GM23338 (cell line): ENCODE measurements at regions not wholly inside any gene's neighbourhood (a gene's known extent, or its start where the extent isn't known, plus 50 kb on each side); places are given as distances from the start of the nearest gene placed in this dataset.

Source experiments
- ATAC-seq: fragments of 200-7000 bp; cut with Tn5 transposase; 3 replicates; pipeline ENCODE4 v1.9.1; 2020
- DNase-seq: peaks from one replicate; pipeline ENCODE4 v3.0.0-alpha.2; 2015; ENCODE audit warnings: low spot score
- H2AFZ ChIP-seq: fragments of 200-600 bp; sonication (generic); 2 replicates; pipeline ENCODE4 v1.8.0; 2016; ENCODE audit warnings: antibody characterized with exemption, mild to moderate bottlenecking, moderate library complexity
- H3F3A ChIP-seq: fragments of 200-600 bp; sonication (generic); replicated peaks from 2 replicates; pipeline ENCODE4 v1.8.0; 2017; ENCODE audit warnings: antibody characterized with exemption, mixed run types, low read depth
- H3K27ac ChIP-seq: fragments of 200-600 bp; sonication (generic); 2 replicates; pipeline ENCODE4 v1.6.1; 2016; ENCODE audit warnings: low read depth
- H3K27me3 ChIP-seq: fragments of 200-600 bp; sonication (generic); 2 replicates; pipeline ENCODE4 v1.8.0; 2016; ENCODE audit warnings: mild to moderate bottlenecking, mixed run types, moderate library complexity; ENCODE audit not compliant: insufficient read depth
- H3K36me3 ChIP-seq: fragments of 200-600 bp; sonication (generic); 2 replicates; pipeline ENCODE4 v1.8.0; 2016; ENCODE audit warnings: mild to moderate bottlenecking; ENCODE audit not compliant: insufficient read depth
- H3K4me1 ChIP-seq: fragments of 200-600 bp; sonication (generic); 2 replicates; pipeline ENCODE4 v1.8.0; 2016; ENCODE audit warnings: mild to moderate bottlenecking, moderate library complexity; ENCODE audit not compliant: insufficient read depth
- H3K4me2 ChIP-seq: fragments of 200-600 bp; sonication (generic); 2 replicates; pipeline ENCODE4 v1.7.1; 2017; ENCODE audit warnings: mixed run types
- H3K4me3 ChIP-seq: fragments of 200-600 bp; sonication (generic); 2 replicates; pipeline ENCODE4 v1.6.1; 2016; ENCODE audit warnings: mixed run types
- H3K79me2 ChIP-seq: fragments of 200-600 bp; sonication (generic); replicated peaks from 2 replicates; pipeline ENCODE4 v1.8.0; 2017; ENCODE audit warnings: mild to moderate bottlenecking; ENCODE audit not compliant: insufficient read depth
- H3K9me2 ChIP-seq: fragments of 200-600 bp; sonication (generic); 2 replicates; pipeline ENCODE4 v1.8.0; 2017; ENCODE audit not compliant: insufficient read depth
- H4K20me1 ChIP-seq: fragments of 200-600 bp; sonication (generic); replicated peaks from 2 replicates; pipeline ENCODE4 v1.8.0; 2017; ENCODE audit warnings: mild to moderate bottlenecking; ENCODE audit not compliant: insufficient read depth
- H3K27ac Mint-ChIP-seq: 2 replicates; pipeline ENCODE4 v1.8.0; 2020; ENCODE audit warnings: inconsistent platforms, mild to moderate bottlenecking, moderate library complexity, mixed read lengths
- H3K27me3 Mint-ChIP-seq: 3 replicates; pipeline ENCODE4 v1.8.0; 2022; ENCODE audit warnings: low read depth, mild to moderate bottlenecking, moderate library complexity, mixed read lengths, inconsistent platforms; ENCODE audit not compliant: insufficient read depth, poor library complexity
- H3K36me3 Mint-ChIP-seq: 3 replicates; pipeline ENCODE4 v1.8.0; 2021; ENCODE audit warnings: low read depth, mild to moderate bottlenecking, inconsistent platforms, moderate library complexity, mixed read lengths
- H3K4me1 Mint-ChIP-seq: 3 replicates; pipeline ENCODE4 v1.8.0; 2020; ENCODE audit warnings: mild to moderate bottlenecking, inconsistent platforms, mixed read lengths
- H3K4me3 Mint-ChIP-seq: 3 replicates; pipeline ENCODE4 v1.8.0; 2021; ENCODE audit warnings: moderate library complexity, mild to moderate bottlenecking, inconsistent platforms, mixed read lengths
- H3K9me3 Mint-ChIP-seq: 3 replicates; pipeline ENCODE4 v1.8.0; 2020; ENCODE audit warnings: moderate library complexity, mild to moderate bottlenecking, inconsistent platforms, mixed read lengths
- CREB1 ChIP-seq: fragments of 250-450 bp; sonication (Bioruptor Pico); IDR thresholded peaks from 2 replicates; pipeline ENCODE4 v1.5.0; 2020; ENCODE audit warnings: low read depth, mild to moderate bottlenecking, moderate library complexity
- CTCF ChIP-seq, 2 experiments: fragments of 200-600 bp in 1 of 2; sonication (generic) in 1 of 2; conservative IDR thresholded peaks; 2 replicates each; pipeline versions ENCODE4 v1.5.1 to v1.6.1; 2016 to 2017; ENCODE audit warnings: antibody characterized with exemption in 2 of 2, low read depth in 2 of 2, mild to moderate bottlenecking in 2 of 2, moderate library complexity in 1 of 2
- ETS1 ChIP-seq: IDR thresholded peaks from 2 replicates; pipeline ENCODE4 v1.6.1; 2016; ENCODE audit warnings: antibody characterized with exemption
- EZH2phosphoT487 ChIP-seq: fragments of 200-600 bp; sonication (generic); IDR thresholded peaks from one replicate; pipeline ENCODE4 v1.8.1; 2018; ENCODE audit warnings: antibody characterized with exemption; ENCODE audit not compliant: unreplicated experiment
- JUNB ChIP-seq: IDR thresholded peaks from one replicate; pipeline ENCODE4 v1.6.1; 2016; ENCODE audit warnings: antibody characterized with exemption; ENCODE audit not compliant: unreplicated experiment
- NANOG ChIP-seq: IDR thresholded peaks from 2 replicates; pipeline ENCODE4 v1.6.1; 2016; ENCODE audit warnings: antibody characterized with exemption, borderline replicate concordance
- POLR2AphosphoS5 ChIP-seq: IDR thresholded peaks from 2 replicates; pipeline ENCODE4 v1.6.1; 2016; ENCODE audit warnings: antibody characterized with exemption, low read depth
- STAT1 ChIP-seq: IDR thresholded peaks from one replicate; pipeline ENCODE4 v1.6.1; 2016; ENCODE audit warnings: antibody characterized with exemption; ENCODE audit not compliant: unreplicated experiment
- ZNF114 ChIP-seq: fragments of 250-450 bp; sonication (Bioruptor Pico); IDR thresholded peaks from 2 replicates; pipeline ENCODE4 v1.5.0; 2020; ENCODE audit warnings: mild to moderate bottlenecking, moderate library complexity
- ZNF331 ChIP-seq: fragments of 250-450 bp; sonication (Bioruptor Pico); IDR thresholded peaks from 2 replicates; pipeline ENCODE4 v1.5.0; 2020; ENCODE audit warnings: low read depth, mild to moderate bottlenecking, moderate library complexity
- TF ChIP-seq, protein P1 (sequence below): IDR thresholded peaks from one replicate; pipeline ENCODE4 v1.6.1; 2018; ENCODE audit warnings: antibody characterized with exemption; ENCODE audit not compliant: unreplicated experiment

DNA sequence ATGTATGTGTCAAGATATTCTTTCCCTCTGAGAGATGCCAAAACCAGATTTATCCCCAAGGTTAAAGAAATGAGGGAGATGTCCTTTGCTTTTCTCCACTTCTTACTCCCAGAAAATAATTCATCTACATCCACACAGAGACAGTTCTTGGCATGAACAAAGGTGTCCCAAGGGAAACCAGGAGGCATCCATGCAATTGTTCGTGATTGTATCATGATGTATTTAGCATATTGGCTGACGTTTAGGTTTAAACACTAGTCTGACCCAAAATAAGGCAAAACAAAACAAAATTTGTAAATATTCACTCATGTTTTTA is 223.9 kb downstream of the C7orf25 start:
- Histone ChIP-seq H3F3A (no peaks in the 10 kb centered on the region), H3K27me3 (peaks cover 24% of the 10 kb centered on the region), H3K4me1 (peaks cover 45% of the 10 kb centered on the region), H3K9me2 (0 out of 2 replicates have a peak, but pooled peaks cover 4% of the 10 kb centered on the region), H2AFZ (no peak overlapping the region), H3K4me3 (no peak overlapping the region), H4K20me1 (no peaks in the 10 kb centered on the region), H3K4me2 (no peak overlapping the region), H3K79me2 (no peaks in the 10 kb centered on the region), H3K27ac (no peak overlapping the region), H3K36me3 (no peaks in the 10 kb centered on the region)
- no peak for TF ChIP-seq STAT1
- TF ChIP-seq ETS1 = no peak
- TF ChIP-seq CREB1 (CRISPR knock-in tag) = no peak
- TF ChIP-seq ZNF114 = no peak
- H3K36me3 Mint-ChIP-seq = no peaks in the 10 kb centered on the region
- no peak overlapping the region for H3K27ac Mint-ChIP-seq
- peaks cover 48% of the 10 kb centered on the region for H3K4me1 Mint-ChIP-seq
- peaks cover 8% of the 10 kb centered on the region for H3K27me3 Mint-ChIP-seq
- DNase-seq (no peak), ATAC-seq (no peak)
- no peaks in the 10 kb centered on the region for H3K9me3 Mint-ChIP-seq
- no peak overlapping the region for H3K4me3 Mint-ChIP-seq

DNA sequence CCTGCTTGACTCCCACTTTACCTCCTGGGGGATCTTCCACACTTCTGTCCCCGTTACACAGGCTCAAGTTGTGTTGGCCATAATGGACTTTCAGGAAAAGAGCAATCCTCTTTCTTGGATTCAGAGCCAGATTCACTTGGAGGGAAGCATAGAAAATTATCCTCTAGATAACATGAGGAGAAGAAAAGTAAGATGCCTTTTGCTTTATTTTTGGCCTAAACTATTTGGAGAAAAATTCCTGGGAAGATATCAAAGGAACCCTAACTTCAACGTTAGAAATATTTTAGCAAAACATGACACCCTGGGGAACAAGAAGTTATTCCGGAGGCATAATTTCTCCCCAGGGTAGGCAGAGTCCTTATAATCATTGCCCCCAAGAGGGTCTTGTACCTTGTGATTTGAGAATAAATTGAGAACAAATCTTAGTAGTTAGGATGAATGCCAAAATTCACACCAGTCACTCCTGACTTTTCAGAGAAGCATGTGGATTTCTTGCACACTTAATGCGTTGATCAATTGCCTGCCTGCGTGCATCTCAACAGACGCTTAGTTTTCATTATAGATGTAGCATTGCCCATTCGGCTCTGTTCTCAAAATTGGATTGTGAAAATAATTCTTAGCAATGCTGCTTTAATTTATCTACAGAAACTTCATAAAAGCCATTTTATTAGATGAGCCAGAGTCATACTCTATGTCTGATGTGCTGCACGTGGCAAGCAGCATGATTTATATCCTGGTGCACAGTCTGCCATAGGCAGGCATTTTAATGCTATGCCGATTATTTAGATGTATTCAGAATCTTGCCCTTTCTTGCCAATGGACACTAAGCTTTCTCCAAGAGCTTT is 224.4 kb downstream of the C7orf25 start:
- Histone ChIP-seq H4K20me1 (no peaks in the 10 kb centered on the region), H3K9me2 (0 out of 2 replicates have a peak, but pooled peaks cover 4% of the 10 kb centered on the region), H3K4me1 (peaks cover 39% of the 10 kb centered on the region), H3K4me3 (no peak overlapping the region), H3K36me3 (no peaks in the 10 kb centered on the region), H3K79me2 (no peaks in the 10 kb centered on the region), H3K4me2 (peak overlapping the region; percentile 30; the same call in 1 of the 2 replicates), H3F3A (no peaks in the 10 kb centered on the region), H3K27ac (no peak overlapping the region), H2AFZ (no peak overlapping the region), H3K27me3 (peaks cover 24% of the 10 kb centered on the region)
- no peak; the same call in 1 of the 3 replicates for ATAC-seq
- no peaks in the 10 kb centered on the region for H3K9me3 Mint-ChIP-seq
- no peak overlapping the region for H3K4me3 Mint-ChIP-seq
- peaks cover 7% of the 10 kb centered on the region for H3K27me3 Mint-ChIP-seq
- H3K36me3 Mint-ChIP-seq = no peaks in the 10 kb centered on the region
- no peak for DNase-seq
- TF ChIP-seq ZNF114 (no peak), JUNB (no peak), EZH2phosphoT487 (no peak), CREB1 (CRISPR knock-in tag) (no peak), ETS1 (no peak), ZNF331 (CRISPR knock-in tag) (no peak), CTCF (conservative IDR thresholded peaks at IDR 0.05; ENCODE audit: low read depth in 2 of 2) (no peak), NANOG (no peak), POLR2AphosphoS5 (no peak), STAT1 (no peak)
- TF ChIP-seq, protein P1, sequence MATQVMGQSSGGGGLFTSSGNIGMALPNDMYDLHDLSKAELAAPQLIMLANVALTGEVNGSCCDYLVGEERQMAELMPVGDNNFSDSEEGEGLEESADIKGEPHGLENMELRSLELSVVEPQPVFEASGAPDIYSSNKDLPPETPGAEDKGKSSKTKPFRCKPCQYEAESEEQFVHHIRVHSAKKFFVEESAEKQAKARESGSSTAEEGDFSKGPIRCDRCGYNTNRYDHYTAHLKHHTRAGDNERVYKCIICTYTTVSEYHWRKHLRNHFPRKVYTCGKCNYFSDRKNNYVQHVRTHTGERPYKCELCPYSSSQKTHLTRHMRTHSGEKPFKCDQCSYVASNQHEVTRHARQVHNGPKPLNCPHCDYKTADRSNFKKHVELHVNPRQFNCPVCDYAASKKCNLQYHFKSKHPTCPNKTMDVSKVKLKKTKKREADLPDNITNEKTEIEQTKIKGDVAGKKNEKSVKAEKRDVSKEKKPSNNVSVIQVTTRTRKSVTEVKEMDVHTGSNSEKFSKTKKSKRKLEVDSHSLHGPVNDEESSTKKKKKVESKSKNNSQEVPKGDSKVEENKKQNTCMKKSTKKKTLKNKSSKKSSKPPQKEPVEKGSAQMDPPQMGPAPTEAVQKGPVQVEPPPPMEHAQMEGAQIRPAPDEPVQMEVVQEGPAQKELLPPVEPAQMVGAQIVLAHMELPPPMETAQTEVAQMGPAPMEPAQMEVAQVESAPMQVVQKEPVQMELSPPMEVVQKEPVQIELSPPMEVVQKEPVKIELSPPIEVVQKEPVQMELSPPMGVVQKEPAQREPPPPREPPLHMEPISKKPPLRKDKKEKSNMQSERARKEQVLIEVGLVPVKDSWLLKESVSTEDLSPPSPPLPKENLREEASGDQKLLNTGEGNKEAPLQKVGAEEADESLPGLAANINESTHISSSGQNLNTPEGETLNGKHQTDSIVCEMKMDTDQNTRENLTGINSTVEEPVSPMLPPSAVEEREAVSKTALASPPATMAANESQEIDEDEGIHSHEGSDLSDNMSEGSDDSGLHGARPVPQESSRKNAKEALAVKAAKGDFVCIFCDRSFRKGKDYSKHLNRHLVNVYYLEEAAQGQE = no peak
- peaks cover 43% of the 10 kb centered on the region for H3K4me1 Mint-ChIP-seq
- H3K27ac Mint-ChIP-seq = no peak overlapping the region
